CD4-positive, CD25-positive, alpha-beta regulatory T cell (primary cell): ENCODE measurements at regions not wholly inside any gene's neighbourhood (a gene's known extent, or its start where the extent isn't known, plus 50 kb on each side); places are given as distances from the start of the nearest gene placed in this dataset.

Experiments used
- ATAC-seq, 2 donors: fragments of 150-1000 bp; cut with Tn5 transposase; one replicate each; pipeline ENCODE4 v1.10.0; 2021; ENCODE audit warnings: low read depth in 2 of 2, moderate number of reproducible peaks in 2 of 2, moderate library complexity in 1 of 2
- DNase-seq, 3 donors: peaks; one replicate each; pipeline versions ENCODE4 v3.0.0 to v3.0.0-alpha.2; 2012 to 2022; ENCODE audit warnings: mixed read lengths in 1 of 3
- H3K27ac ChIP-seq: one replicate; pipeline ENCODE4 v1.7.0; 2013; ENCODE audit warnings: mild to moderate bottlenecking, low read length; ENCODE audit not compliant: insufficient read depth, poor library complexity, severe bottlenecking
- H3K27me3 ChIP-seq: one replicate; pipeline ENCODE4 v1.7.0; 2013; ENCODE audit warnings: low read length; ENCODE audit not compliant: control insufficient read depth, insufficient read depth
- H3K36me3 ChIP-seq: one replicate; pipeline ENCODE4 v1.7.0; 2013; ENCODE audit warnings: mild to moderate bottlenecking, low read length, moderate library complexity; ENCODE audit not compliant: control insufficient read depth, insufficient read depth
- H3K4me1 ChIP-seq: 2 replicates; pipeline ENCODE4 v1.7.0; 2013; ENCODE audit warnings: mild to moderate bottlenecking, low read length; ENCODE audit not compliant: insufficient read depth, control insufficient read depth, poor library complexity, severe bottlenecking
- H3K4me3 ChIP-seq: one replicate; pipeline ENCODE4 v1.7.0; 2013; ENCODE audit warnings: low read depth, mild to moderate bottlenecking, low read length, moderate library complexity
- H3K9me3 ChIP-seq, 2 experiments: 1 replicate in 1 of 2; 2 replicates in 1 of 2; pipeline ENCODE4 v1.7.0; 2013; ENCODE audit warnings: low read length in 2 of 2, mild to moderate bottlenecking in 1 of 2, moderate library complexity in 1 of 2; ENCODE audit not compliant: control insufficient read depth in 2 of 2
- H3K27ac Mint-ChIP-seq, 3 donors: one replicate each; pipeline ENCODE4 v1.8.0; 2020 to 2022; ENCODE audit warnings: mild to moderate bottlenecking in 3 of 3, mixed read lengths in 3 of 3, moderate library complexity in 2 of 3
- H3K27me3 Mint-ChIP-seq: one replicate; pipeline ENCODE4 v1.8.0; 2022; ENCODE audit warnings: mild to moderate bottlenecking, mixed read lengths
- H3K36me3 Mint-ChIP-seq: one replicate; pipeline ENCODE4 v1.8.0; 2020; ENCODE audit warnings: mixed read lengths
- H3K4me1 Mint-ChIP-seq, 4 donors: one replicate each; pipeline ENCODE4 v1.8.0; 2020 to 2022; ENCODE audit warnings: mixed read lengths in 4 of 4, mild to moderate bottlenecking in 1 of 4
- H3K4me3 Mint-ChIP-seq, 4 donors: one replicate each; pipeline ENCODE4 v1.8.0; 2020 to 2022; ENCODE audit warnings: mild to moderate bottlenecking in 4 of 4, mixed read lengths in 4 of 4, moderate library complexity in 3 of 4
- H3K9me3 Mint-ChIP-seq, 7 donors: one replicate each; pipeline ENCODE4 v1.8.0; 2020 to 2022; ENCODE audit warnings: mixed read lengths in 7 of 7, mild to moderate bottlenecking in 3 of 7, moderate library complexity in 2 of 7

- Mint-ChIP-seq H3K4me3 (no peak overlapping the region), H3K27me3 (no peaks in the 10 kb centered on the region), H3K36me3 (no peaks in the 10 kb centered on the region), H3K9me3 (peaks cover 0 to 4% (median 0%) of the 10 kb centered on the region in 7 donors), H3K4me1 (no peaks in the 10 kb centered on the region), H3K27ac (no peak overlapping the region)
- DNase-seq (no peak), ATAC-seq (no peak)
- no peaks in the 10 kb centered on the region for H3K27me3 ChIP-seq
- H3K4me1 ChIP-seq: no peaks in the 10 kb centered on the region
- H3K27ac ChIP-seq: no peak overlapping the region
- no peaks in the 10 kb centered on the region for H3K36me3 ChIP-seq
- no peaks in the 10 kb centered on the region for H3K9me3 ChIP-seq
- no peak overlapping the region for H3K4me3 ChIP-seq
These were observed 339.8 kb downstream of the NYAP2 start for GRCh38 chr2:225739328-225739727.

- no peak overlapping the region for H3K27ac Mint-ChIP-seq
- H3K9me3 ChIP-seq: no peaks in the 10 kb centered on the region
- H3K4me1 ChIP-seq: no peaks in the 10 kb centered on the region
- DNase-seq: no peak
- no peaks in the 10 kb centered on the region for H3K27me3 ChIP-seq
- H3K4me3 Mint-ChIP-seq: no peak overlapping the region
- no peaks in the 10 kb centered on the region for H3K36me3 Mint-ChIP-seq
- no peak for ATAC-seq
- no peaks in the 10 kb centered on the region for H3K4me1 Mint-ChIP-seq
- no peak overlapping the region for H3K27ac ChIP-seq
- H3K36me3 ChIP-seq: no peaks in the 10 kb centered on the region
- H3K27me3 Mint-ChIP-seq: no peaks in the 10 kb centered on the region
- H3K9me3 Mint-ChIP-seq: peaks cover 0 to 4% (median 0%) of the 10 kb centered on the region in 7 donors
- no peak overlapping the region for H3K4me3 ChIP-seq
These were observed 339.2 kb downstream of the NYAP2 start for GRCh38 chr2:225738735-225739134.

- Histone ChIP-seq H3K36me3 (no peaks in the 10 kb centered on the region), H3K4me3 (no peak overlapping the region), H3K9me3 (no peaks in the 10 kb centered on the region), H3K27me3 (no peaks in the 10 kb centered on the region), H3K27ac (no peak overlapping the region), H3K4me1 (no peaks in the 10 kb centered on the region)
- Mint-ChIP-seq H3K27me3 (no peaks in the 10 kb centered on the region), H3K9me3 (no peaks in the 10 kb centered on the region), H3K27ac (no peak overlapping the region), H3K36me3 (no peaks in the 10 kb centered on the region), H3K4me3 (no peak overlapping the region), H3K4me1 (no peaks in the 10 kb centered on the region)
- DNase-seq (no peak), ATAC-seq (no peak)
These were observed 338.0 kb downstream of the NYAP2 start for GRCh38 chr2:225737556-225737955.

GRCh38 chr2:225735844-225736243 lies 336.3 kb downstream of the NYAP2 start:
- Mint-ChIP-seq H3K27me3 (no peaks in the 10 kb centered on the region), H3K27ac (no peak overlapping the region), H3K9me3 (peaks cover 0 to 2% (median 0%) of the 10 kb centered on the region in 7 donors), H3K36me3 (no peaks in the 10 kb centered on the region), H3K4me1 (no peaks in the 10 kb centered on the region), H3K4me3 (no peak overlapping the region)
- Histone ChIP-seq H3K4me1 (no peaks in the 10 kb centered on the region), H3K27me3 (no peaks in the 10 kb centered on the region), H3K4me3 (no peak overlapping the region), H3K27ac (no peak overlapping the region), H3K9me3 (no peaks in the 10 kb centered on the region), H3K36me3 (no peaks in the 10 kb centered on the region)
- DNase-seq (no peak), ATAC-seq (no peak)

GRCh38 chr2:225725726-225726125 lies 326.2 kb downstream of the NYAP2 start:
- Mint-ChIP-seq H3K27me3 (no peaks in the 10 kb centered on the region), H3K4me3 (no peak overlapping the region), H3K36me3 (no peaks in the 10 kb centered on the region), H3K9me3 (peaks cover 0 to 3% (median 0%) of the 10 kb centered on the region in 7 donors), H3K27ac (no peak overlapping the region), H3K4me1 (no peaks in the 10 kb centered on the region)
- DNase-seq (no peak), ATAC-seq (no peak)
- Histone ChIP-seq H3K36me3 (no peaks in the 10 kb centered on the region), H3K27me3 (no peaks in the 10 kb centered on the region), H3K4me3 (no peak overlapping the region), H3K4me1 (no peaks in the 10 kb centered on the region), H3K27ac (no peak overlapping the region), H3K9me3 (no peaks in the 10 kb centered on the region)
